22Rv1 (cell line): ENCODE measurements at regions not wholly inside any gene's neighbourhood (a gene's known extent, or its start where the extent isn't known, plus 50 kb on each side); places are given as distances from the start of the nearest gene placed in this dataset.

Experiments
- CTCF ChIP-seq: fragments of 450-650 bp; IDR thresholded peaks from 2 replicates; pipeline ENCODE4 v1.5.1; 2017; ENCODE audit warnings: mild to moderate bottlenecking
- ZFX ChIP-seq: fragments of 450-650 bp; IDR thresholded peaks from 2 replicates; pipeline ENCODE4 v1.6.1; 2017; ENCODE audit warnings: antibody characterized with exemption, borderline replicate concordance

- TF ChIP-seq CTCF (no peak), ZFX (no peak)
These were observed 392.5 kb upstream of the GRAMD2B start for GRCh38 chr5:126030698-126031097.
